Fibroblast of villous mesenchyme (primary cell): ENCODE measurements at regions not wholly inside any gene's neighbourhood (a gene's known extent, or its start where the extent isn't known, plus 50 kb on each side); places are given as distances from the start of the nearest gene placed in this dataset.

ENCODE experiments used
- DNase-seq: peaks from one replicate; pipeline ENCODE4 v3.0.0-alpha.2; 2010; ENCODE audit warnings: low read depth
- H3K4me3 ChIP-seq: 2 replicates; pipeline ENCODE4 v1.5.1; 2011; ENCODE audit warnings: low read depth, mild to moderate bottlenecking, low read length
- CTCF ChIP-seq: IDR thresholded peaks from 2 replicates; pipeline ENCODE4 v1.5.1; 2012; ENCODE audit warnings: low read depth, mild to moderate bottlenecking, low read length; ENCODE audit not compliant: insufficient read depth

GRCh38 chr7:25522727-25523126, 294.4 kb upstream of the NPVF start:
- no peak for DNase-seq
- no peak for TF ChIP-seq CTCF

DNA sequence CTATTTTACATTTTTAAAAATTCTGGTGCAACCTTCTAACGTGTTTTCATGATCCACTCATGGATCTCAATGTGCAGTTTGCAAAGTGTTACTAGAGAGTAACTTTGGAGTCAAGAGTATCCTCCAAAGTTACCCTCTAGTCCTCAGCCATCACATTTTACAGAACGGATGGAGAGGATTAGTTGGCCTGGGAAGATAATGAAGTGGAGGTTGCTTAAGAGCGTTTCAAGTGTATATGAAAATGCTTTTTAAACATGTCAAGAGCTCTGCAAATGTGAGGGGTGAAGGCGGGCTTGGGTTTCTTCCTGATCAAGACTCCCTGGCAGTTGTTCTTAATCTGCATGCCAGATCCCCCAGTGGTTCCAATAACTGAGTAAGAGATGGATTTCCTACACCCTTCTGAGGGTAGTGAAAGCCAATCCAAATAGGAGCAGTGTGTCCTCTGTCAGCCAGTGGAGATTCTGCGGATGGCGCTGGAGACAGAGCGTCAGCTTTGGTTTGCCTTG, 299.4 kb upstream of the NPVF start:
- TF ChIP-seq CTCF, result no peak
- no peak for DNase-seq
- no peak overlapping the region for H3K4me3 ChIP-seq

More at GRCh38 chr7:25522727-25523126, 294.4 kb upstream of the NPVF start:
- H3K4me3 ChIP-seq, result no peak overlapping the region

DNA sequence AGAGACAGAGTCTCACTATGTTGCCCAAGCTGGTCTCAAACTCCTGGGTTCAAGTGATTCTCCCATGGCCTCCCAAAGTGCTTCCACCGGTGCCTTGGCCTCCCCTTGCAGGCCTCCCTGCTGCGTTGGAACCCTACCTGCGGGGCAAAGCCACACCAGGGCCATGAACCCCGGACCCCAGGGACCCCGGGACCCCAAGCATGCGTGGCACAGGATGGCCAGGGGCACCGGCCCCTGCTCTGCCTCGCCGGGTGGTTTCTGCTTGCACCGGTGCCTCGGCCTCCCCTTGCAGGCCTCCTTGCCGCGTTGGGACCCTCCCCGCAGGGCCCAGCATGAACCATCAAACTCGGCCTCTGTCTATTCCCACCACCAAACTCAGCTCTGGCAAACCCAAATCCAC, 301.0 kb upstream of the NPVF start:
- H3K4me3 ChIP-seq, result no peak overlapping the region
- no peak for TF ChIP-seq CTCF
- DNase-seq, result no peak

DNA sequence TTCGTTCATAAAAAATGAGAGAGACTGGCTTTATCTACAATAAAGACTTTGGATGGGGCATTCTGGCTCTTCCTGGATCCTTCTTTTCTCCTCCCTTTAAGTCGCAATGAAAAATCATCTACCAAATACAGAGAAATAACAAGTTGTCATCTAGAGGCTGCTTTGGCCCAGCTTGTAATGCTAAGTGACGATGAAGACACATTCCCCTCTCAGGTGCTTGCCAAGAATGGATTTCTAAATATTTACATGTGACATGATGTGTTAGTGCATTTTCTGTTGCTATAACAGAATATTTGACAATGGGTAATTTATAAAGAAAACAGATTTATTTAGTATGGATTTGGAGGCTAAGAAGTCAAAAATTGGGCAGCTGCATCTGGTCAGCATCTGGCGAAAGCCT, 308.6 kb upstream of the NPVF start:
- no peak overlapping the region for H3K4me3 ChIP-seq
- DNase-seq, result no peak
- TF ChIP-seq CTCF, result no peak

DNA sequence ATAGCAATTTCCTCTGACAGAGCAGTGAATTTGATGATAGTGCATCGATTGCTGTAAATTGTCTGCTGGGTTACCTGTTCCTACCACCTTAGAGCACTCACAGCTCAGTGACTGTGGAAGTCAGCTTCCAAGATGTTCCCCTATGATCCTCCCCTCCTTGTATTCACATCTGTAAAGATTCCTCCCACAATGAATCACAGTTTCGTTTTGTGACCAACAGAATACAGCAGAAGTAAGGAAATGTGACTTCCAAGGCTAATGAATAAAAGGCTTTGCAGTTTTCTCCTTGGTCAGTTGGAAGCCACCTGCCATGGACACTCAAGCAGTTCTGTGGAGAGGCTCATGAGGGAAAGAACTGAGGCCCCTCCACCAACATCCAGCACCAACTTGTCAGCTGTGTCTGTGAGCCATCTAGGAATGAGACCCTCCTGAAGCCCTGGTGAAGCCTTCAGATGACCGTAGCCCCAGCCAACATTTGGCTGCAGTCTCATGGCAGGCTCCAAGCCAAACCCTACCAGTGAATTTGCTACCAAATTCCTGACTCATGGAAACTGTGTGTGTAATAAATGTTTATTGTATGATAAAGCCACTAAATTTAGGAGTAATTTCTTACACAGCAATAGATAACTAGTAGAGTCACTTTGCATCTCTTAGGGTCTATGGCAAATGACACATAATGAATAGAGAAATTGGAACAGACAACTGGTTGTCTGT, 309.5 kb upstream of the NPVF start:
- TF ChIP-seq CTCF, result no peak
- no peak for DNase-seq
- no peak overlapping the region for H3K4me3 ChIP-seq

- no peak for DNase-seq
- no peak for TF ChIP-seq CTCF
- H3K4me3 ChIP-seq, result no peak overlapping the region
These were observed 313.0 kb upstream of the NPVF start for GRCh38 chr7:25541094-25541821.

- TF ChIP-seq CTCF, result no peak
- H3K4me3 ChIP-seq, result no peak overlapping the region
These were observed 313.6 kb upstream of the NPVF start for GRCh38 chr7:25541877-25542276.

More at GRCh38 chr7:25541877-25542276, 313.6 kb upstream of the NPVF start:
- no peak for DNase-seq
